HG02840 (cell line): ENCODE measurements at regions not wholly inside any gene's neighbourhood (a gene's known extent, or its start where the extent isn't known, plus 50 kb on each side); places are given as distances from the start of the nearest gene placed in this dataset.

Experiments used
- ATAC-seq: cut with Tn5 transposase; IDR thresholded peaks from one replicate; pipeline ENCODE4 v1.9.1; 2021; ENCODE audit warnings: mild to moderate bottlenecking, moderate library complexity, moderate number of reproducible peaks; ENCODE audit not compliant: unreplicated experiment, low FRiP score

DNA sequence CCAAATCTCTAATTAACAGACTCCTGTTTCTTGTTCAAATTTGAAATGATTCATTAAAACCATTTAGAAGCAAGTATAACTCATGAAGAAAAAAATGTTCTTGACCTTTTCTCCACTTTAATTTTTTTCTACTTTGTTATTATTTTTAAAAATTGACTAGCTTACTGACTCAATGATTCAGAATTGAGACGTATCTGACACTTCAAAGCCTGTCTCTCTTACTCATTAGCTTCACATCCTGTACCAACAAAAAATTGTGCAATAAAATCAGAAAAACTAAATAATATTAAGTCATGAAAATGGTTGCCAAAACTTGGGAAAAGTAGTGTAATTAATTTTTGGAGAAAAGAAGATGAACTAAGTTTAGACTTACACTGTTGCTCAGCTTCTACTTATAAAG lies 331.2 kb downstream of the SLC16A7 start:
- ATAC-seq = no peak

- no peak for ATAC-seq
These were observed 332.6 kb downstream of the SLC16A7 start for GRCh38 chr12:59928416-59928815.

DNA sequence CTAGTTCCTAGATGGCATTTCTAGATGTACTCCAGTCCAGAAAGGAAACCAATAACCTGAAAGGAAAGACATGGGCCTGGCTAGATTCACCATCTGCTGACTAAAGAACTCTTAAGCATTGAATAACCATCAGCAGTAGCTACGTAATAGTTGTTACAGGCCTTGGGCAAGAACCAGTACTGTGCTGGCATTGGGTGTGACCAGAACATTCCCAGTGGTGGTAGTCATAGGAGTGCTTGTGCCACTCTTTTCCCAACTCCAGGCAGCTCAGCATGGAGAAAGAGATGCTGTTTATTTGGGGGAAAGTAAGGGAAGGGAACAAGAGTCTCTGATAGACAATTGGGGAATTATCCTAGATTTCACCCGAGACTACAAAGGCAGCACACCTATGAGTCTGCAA lies 333.3 kb downstream of the SLC16A7 start:
- no peak for ATAC-seq

DNA sequence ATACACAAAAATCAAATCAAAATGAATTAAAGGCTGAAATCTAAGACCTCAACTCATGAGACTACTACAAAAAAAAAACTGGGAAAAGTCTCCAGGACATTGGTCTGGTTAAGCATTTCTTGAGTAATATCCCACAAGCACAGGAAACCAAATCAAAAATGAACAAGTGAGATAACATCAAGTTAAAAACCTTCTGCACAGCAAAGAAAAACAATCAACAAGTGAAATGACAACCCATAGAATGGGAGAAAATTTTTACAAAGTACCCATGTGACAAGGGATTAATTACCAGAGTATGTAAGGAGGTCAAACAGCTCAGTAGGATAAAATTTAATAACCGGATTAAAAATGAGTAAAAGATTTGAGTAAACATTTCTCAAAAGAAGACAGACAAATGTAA lies 338.7 kb downstream of the SLC16A7 start:
- no peak for ATAC-seq

- no peak for ATAC-seq
These were observed 340.7 kb downstream of the SLC16A7 start for GRCh38 chr12:59936534-59936933.

GRCh38 chr12:59937148-59937547 lies 341.3 kb downstream of the SLC16A7 start:
- ATAC-seq = no peak

- ATAC-seq = no peak
These were observed 342.5 kb downstream of the SLC16A7 start for GRCh38 chr12:59938190-59938962.

GRCh38 chr12:59940631-59941342 lies 345.0 kb downstream of the SLC16A7 start:
- ATAC-seq = no peak

DNA sequence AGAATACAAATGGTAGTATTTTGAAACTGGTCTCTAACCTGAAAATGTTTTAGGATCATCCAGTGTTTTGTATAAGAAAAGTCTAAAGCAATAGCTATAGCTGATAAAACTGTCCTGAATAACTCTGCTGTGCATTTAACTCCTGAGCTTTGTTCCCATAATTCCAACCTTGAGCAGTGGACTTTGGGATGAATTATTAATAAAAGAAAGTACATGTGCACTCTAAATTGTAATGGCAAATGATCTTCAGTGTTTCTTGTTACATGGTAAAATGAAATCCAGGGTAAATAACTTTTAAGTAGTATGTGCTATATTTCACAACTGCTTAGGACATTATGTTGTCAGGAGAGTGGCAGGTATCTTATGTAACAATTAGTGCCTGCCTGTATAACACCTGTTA lies 345.6 kb downstream of the SLC16A7 start:
- ATAC-seq = no peak

GRCh38 chr12:59944177-59944576 lies 348.3 kb downstream of the SLC16A7 start:
- ATAC-seq = no peak

DNA sequence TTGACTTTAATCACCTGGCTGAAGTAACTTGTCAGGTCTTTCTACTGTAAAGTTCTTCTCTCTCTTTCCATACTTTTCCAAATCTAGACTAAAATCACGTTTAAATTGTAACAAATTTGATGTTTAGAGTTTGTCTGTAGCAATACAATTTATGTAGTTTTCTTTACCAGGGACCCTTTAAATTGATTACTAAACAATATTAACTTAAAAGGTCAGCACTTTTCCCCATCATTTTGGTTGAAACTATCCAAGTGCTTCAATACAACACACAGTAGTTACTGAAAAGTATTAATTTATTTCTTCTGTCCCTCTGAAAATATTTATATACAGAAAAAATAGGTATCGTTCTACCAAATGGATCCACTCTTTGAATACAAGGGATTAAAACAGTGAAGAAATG lies 350.8 kb downstream of the SLC16A7 start:
- no peak for ATAC-seq

DNA sequence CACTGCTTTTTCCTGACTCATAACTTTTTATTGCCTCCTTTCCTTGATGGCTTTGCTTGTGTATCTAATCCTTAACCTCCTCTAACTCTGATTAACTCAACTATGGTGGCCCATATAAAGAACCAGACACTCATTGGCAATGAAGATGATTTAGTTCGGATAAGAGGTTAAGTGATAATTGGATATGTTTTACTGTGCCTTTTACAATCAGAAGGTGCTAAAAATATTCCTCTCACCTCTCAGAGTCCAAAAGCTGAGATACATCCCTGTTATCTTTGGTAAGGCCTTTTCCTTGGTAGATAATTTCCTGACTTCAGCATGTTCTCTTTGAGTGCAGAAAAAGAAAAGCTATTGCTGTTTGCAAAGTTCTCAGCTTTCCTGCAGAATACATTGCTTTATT lies 367.7 kb downstream of the SLC16A7 start:
- no peak for ATAC-seq

GRCh38 chr12:59972905-59973304 lies 377.1 kb downstream of the SLC16A7 start:
- ATAC-seq = no peak

DNA sequence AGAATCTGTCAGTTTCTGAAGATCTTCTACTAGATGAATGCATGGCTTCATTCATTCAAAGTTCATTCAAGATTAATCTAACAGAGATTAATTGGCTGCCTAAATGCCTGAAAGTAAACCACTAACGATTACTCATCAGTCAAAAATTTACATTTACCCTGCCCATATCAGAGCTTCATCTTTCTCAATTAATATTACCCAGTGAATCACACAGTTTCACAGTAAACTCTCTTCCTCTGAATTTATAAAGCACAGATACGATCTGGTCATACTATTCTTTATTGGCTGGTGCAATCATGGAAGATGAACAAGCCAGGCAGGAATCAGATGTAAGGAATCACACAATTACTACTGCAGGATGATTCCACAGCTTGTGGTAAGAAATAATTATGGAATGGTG lies 377.7 kb downstream of the SLC16A7 start:
- ATAC-seq = no peak

- no peak for ATAC-seq
These were observed 381.9 kb downstream of the SLC16A7 start for GRCh38 chr12:59977779-59978178.

DNA sequence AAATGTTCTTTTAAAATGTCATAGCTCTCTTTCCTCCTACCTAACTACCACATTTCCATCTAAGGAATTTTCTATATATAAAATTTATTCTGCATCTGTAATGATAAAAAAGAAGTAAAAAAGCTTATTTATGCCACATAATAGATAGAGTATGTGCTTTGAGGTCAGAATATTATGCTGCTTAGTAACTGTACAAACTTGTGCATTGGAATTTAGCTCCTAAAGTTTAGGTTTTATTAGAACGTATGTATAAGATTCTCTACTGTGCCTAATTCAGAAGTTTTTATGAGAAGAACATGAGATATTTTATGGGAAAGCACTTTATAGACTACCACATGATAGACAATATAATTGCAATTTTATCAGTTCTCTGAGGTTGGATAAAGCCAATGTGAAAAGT lies 384.6 kb downstream of the SLC16A7 start:
- no peak for ATAC-seq

- no peak for ATAC-seq
These were observed 403.5 kb downstream of the SLC16A7 start for GRCh38 chr12:59999291-59999690.

- no peak for ATAC-seq
These were observed 414.7 kb downstream of the SLC16A7 start for GRCh38 chr12:60010486-60010885.

GRCh38 chr12:60012659-60013058 lies 416.8 kb downstream of the SLC16A7 start:
- no peak for ATAC-seq

DNA sequence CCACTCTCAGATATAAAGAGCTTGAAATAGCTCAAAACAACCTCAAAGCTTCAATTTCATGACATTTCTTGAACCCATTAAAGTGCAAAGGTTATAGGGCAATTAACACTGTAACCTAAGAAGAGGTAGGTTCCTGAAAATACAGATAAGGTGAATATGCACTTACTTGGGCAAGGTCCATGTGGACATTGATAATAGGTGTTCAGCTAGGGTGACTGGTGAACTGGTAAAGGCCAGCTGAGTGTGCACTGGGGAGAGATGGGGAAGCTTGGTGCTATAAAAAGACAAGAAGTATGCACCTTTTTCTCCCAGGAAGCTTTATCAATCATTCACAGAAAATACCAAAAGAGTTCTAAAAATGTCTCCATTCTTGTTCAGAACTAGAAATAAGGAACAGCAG lies 418.6 kb downstream of the SLC16A7 start:
- no peak for ATAC-seq

- ATAC-seq = no peak
These were observed 424.2 kb downstream of the SLC16A7 start for GRCh38 chr12:60020068-60020467.

DNA sequence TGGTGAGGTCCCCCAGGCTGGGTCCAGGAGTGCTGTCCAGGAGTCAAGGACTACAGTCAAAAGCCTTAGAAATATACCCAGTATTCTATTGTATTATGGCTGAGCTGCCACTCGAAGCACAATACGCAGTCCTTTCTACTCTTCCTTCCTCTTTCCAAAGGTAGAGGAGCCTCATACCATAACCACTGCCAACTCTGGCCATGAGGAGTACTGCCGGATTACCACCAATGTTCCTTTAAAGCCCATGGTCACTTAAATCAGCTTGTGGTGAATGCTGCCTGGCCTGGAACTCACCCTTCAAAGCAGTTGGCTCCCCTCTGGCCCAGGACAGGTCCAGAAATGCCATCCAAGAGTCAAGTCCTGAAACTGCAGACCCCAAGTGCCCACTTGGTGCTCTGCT lies 425.4 kb downstream of the SLC16A7 start:
- ATAC-seq = no peak
